SK-N-SH treated with all-trans-retinoic acid at 6 μM for 48 hours (cell line): ENCODE measurements at regions not wholly inside any gene's neighbourhood (a gene's known extent, or its start where the extent isn't known, plus 50 kb on each side); places are given as distances from the start of the nearest gene placed in this dataset.

Experiments
- ATAC-seq: fragments of 200-7000 bp; cut with Tn5 transposase; 3 replicates; pipeline ENCODE4 v1.9.1; 2020; ENCODE audit warnings: mild to moderate bottlenecking, moderate library complexity
- ARNTL ChIP-seq: fragments of 450-650 bp; formaldehyde crosslinking; IDR thresholded peaks from 2 replicates; pipeline ENCODE4 v1.5.0; 2020; ENCODE audit warnings: low read depth, mild to moderate bottlenecking, moderate library complexity, borderline replicate concordance
- BACH2 ChIP-seq: fragments of 250-450 bp; sonication (Bioruptor Pico); IDR thresholded peaks from 2 replicates; pipeline ENCODE4 v1.9.0; 2021; ENCODE audit warnings: mild to moderate bottlenecking, borderline replicate concordance
- ESRRG ChIP-seq: fragments of 250-450 bp; sonication (Bioruptor Pico); IDR thresholded peaks from 2 replicates; pipeline ENCODE4 v1.6.1; 2021; ENCODE audit warnings: mild to moderate bottlenecking
- ISL1 ChIP-seq: fragments of 250-450 bp; sonication (Bioruptor Pico); IDR thresholded peaks from 2 replicates; pipeline ENCODE4 v2.1.2; 2022; ENCODE audit warnings: mild to moderate bottlenecking, moderate library complexity
- OSR1 ChIP-seq: fragments of 250-450 bp; sonication (Bioruptor Pico); IDR thresholded peaks from 2 replicates; pipeline ENCODE4 v1.8.0; 2022; ENCODE audit warnings: moderate library complexity, mild to moderate bottlenecking, inconsistent platforms
- PPARA ChIP-seq: fragments of 250-450 bp; sonication (Bioruptor Pico); IDR thresholded peaks from 2 replicates; pipeline ENCODE4 v1.5.0; 2020; ENCODE audit warnings: mild to moderate bottlenecking, borderline replicate concordance
- SNAI2 ChIP-seq: fragments of 250-450 bp; sonication (Bioruptor Pico); IDR thresholded peaks from 2 replicates; pipeline ENCODE4 v1.5.0; 2020; ENCODE audit warnings: mild to moderate bottlenecking, moderate library complexity
- TCF4 ChIP-seq: fragments of 250-450 bp; sonication (Bioruptor Pico); IDR thresholded peaks from 2 replicates; pipeline ENCODE4 v1.8.0; 2021; ENCODE audit warnings: mild to moderate bottlenecking, moderate library complexity, borderline replicate concordance
- TOX ChIP-seq: fragments of 250-450 bp; sonication (Bioruptor Pico); IDR thresholded peaks from 2 replicates; pipeline ENCODE4 v1.8.0; 2021; ENCODE audit warnings: mild to moderate bottlenecking, moderate library complexity, borderline replicate concordance
- ZC3H10 ChIP-seq: fragments of 250-450 bp; sonication (Bioruptor Pico); IDR thresholded peaks from 2 replicates; pipeline ENCODE4 v1.5.1; 2021; ENCODE audit warnings: mild to moderate bottlenecking, moderate library complexity
- ZFP3 ChIP-seq: fragments of 250-450 bp; sonication (Bioruptor Pico); IDR thresholded peaks from 2 replicates; pipeline ENCODE4 v1.5.0; 2020; ENCODE audit warnings: mild to moderate bottlenecking, moderate library complexity
- ZFP30 ChIP-seq: fragments of 450-650 bp; formaldehyde crosslinking; IDR thresholded peaks from 2 replicates; pipeline ENCODE4 v1.5.0; 2022; ENCODE audit warnings: mild to moderate bottlenecking, moderate library complexity
- ZNF565 ChIP-seq: fragments of 450-650 bp; formaldehyde crosslinking; conservative IDR thresholded peaks from 2 replicates; pipeline ENCODE4 v1.5.0; 2020; ENCODE audit warnings: low read depth, mild to moderate bottlenecking, moderate library complexity
- ZNF8 ChIP-seq: fragments of 450-650 bp; formaldehyde crosslinking; IDR thresholded peaks from 2 replicates; pipeline ENCODE4 v1.5.0; 2020; ENCODE audit warnings: mild to moderate bottlenecking, moderate library complexity
- TF ChIP-seq, protein P1 (sequence below): fragments of 250-450 bp; sonication (Bioruptor Pico); IDR thresholded peaks from 2 replicates; pipeline ENCODE4 v1.5.0; 2020; ENCODE audit warnings: mild to moderate bottlenecking, moderate library complexity
- TF ChIP-seq, protein P2 (sequence below): fragments of 250-450 bp; sonication (Bioruptor Pico); IDR thresholded peaks from 2 replicates; pipeline ENCODE4 v1.8.0; 2020; ENCODE audit warnings: mild to moderate bottlenecking, moderate library complexity, borderline replicate concordance
- TF ChIP-seq, protein P3 (sequence below): fragments of 250-450 bp; sonication (Bioruptor Pico); IDR thresholded peaks from 2 replicates; pipeline ENCODE4 v1.8.0; 2021; ENCODE audit warnings: low read depth, mild to moderate bottlenecking, moderate library complexity, borderline replicate concordance

DNA sequence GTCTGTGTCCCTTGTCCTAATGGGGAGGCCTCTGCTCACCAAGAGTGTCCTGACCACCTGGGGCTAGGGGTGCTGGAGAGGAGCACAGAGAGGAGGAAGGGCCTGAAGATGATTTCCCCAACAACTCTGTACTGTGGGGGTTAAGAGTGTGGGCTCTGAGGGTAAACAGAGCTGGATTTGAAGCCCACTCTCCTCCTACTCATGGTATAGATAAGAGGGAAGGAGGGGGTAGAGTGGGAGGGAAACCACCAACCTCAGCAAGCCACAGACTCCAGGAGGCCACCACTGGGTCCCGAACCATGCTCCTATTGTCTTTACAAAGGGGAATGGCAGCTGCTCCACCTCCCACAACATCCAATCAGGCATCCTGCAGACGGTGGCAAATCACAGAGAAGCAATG is 103.6 kb upstream of the RNU6-1 start (continued):
- TF ChIP-seq, protein P1, sequence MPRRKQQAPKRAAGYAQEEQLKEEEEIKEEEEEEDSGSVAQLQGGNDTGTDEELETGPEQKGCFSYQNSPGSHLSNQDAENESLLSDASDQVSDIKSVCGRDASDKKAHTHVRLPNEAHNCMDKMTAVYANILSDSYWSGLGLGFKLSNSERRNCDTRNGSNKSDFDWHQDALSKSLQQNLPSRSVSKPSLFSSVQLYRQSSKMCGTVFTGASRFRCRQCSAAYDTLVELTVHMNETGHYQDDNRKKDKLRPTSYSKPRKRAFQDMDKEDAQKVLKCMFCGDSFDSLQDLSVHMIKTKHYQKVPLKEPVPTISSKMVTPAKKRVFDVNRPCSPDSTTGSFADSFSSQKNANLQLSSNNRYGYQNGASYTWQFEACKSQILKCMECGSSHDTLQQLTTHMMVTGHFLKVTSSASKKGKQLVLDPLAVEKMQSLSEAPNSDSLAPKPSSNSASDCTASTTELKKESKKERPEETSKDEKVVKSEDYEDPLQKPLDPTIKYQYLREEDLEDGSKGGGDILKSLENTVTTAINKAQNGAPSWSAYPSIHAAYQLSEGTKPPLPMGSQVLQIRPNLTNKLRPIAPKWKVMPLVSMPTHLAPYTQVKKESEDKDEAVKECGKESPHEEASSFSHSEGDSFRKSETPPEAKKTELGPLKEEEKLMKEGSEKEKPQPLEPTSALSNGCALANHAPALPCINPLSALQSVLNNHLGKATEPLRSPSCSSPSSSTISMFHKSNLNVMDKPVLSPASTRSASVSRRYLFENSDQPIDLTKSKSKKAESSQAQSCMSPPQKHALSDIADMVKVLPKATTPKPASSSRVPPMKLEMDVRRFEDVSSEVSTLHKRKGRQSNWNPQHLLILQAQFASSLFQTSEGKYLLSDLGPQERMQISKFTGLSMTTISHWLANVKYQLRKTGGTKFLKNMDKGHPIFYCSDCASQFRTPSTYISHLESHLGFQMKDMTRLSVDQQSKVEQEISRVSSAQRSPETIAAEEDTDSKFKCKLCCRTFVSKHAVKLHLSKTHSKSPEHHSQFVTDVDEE (CRISPR knock-in tag), result no peak
- TF ChIP-seq SNAI2 (CRISPR knock-in tag), result no peak

DNA sequence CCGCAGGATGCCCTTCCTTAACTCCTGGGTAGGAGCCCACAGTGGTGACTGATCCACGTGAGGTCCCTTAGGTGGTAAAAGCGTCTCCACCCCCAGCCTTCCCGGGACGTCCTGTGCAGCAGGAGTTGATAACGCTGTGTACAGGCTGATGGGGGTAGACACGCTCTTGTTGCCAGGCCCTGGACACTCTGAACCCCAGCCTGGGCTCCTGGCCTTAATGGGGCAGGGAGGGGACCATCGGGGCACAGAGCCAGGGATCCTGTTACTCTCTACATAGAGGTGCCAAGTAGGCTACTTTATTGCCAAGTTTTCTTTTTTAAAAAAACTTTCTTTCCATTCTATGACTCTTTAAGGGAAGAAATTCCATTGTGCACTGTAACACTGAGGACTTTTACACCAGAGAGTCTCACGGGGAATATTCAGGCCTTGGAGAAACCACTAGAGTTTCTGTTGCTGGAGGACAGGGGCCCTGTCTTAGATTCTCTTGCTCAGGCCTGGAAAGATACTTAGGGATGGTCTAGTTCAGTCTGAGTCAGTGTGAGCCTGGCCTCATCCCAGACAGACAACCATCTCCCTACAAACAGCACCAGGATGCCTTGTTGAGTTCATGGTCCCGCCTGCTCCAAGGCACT is 104.3 kb upstream of the RNU6-1 start:
- ATAC-seq, result no peak
- TF ChIP-seq ARNTL (CRISPR knock-in tag) (no peak), ZC3H10 (CRISPR knock-in tag) (no peak), ZNF8 (CRISPR knock-in tag) (no peak), SNAI2 (CRISPR knock-in tag) (no peak), ISL1 (CRISPR knock-in tag) (no peak), TCF4 (no peak), ZFP3 (no peak), OSR1 (CRISPR knock-in tag) (no peak), BACH2 (CRISPR knock-in tag) (no peak), ZNF565 (no peak), PPARA (CRISPR knock-in tag) (no peak)
- TF ChIP-seq, protein P1 (CRISPR knock-in tag), result no peak
- TF ChIP-seq, protein P2, sequence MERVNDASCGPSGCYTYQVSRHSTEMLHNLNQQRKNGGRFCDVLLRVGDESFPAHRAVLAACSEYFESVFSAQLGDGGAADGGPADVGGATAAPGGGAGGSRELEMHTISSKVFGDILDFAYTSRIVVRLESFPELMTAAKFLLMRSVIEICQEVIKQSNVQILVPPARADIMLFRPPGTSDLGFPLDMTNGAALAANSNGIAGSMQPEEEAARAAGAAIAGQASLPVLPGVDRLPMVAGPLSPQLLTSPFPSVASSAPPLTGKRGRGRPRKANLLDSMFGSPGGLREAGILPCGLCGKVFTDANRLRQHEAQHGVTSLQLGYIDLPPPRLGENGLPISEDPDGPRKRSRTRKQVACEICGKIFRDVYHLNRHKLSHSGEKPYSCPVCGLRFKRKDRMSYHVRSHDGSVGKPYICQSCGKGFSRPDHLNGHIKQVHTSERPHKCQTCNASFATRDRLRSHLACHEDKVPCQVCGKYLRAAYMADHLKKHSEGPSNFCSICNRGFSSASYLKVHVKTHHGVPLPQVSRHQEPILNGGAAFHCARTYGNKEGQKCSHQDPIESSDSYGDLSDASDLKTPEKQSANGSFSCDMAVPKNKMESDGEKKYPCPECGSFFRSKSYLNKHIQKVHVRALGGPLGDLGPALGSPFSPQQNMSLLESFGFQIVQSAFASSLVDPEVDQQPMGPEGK (CRISPR knock-in tag), result no peak

DNA sequence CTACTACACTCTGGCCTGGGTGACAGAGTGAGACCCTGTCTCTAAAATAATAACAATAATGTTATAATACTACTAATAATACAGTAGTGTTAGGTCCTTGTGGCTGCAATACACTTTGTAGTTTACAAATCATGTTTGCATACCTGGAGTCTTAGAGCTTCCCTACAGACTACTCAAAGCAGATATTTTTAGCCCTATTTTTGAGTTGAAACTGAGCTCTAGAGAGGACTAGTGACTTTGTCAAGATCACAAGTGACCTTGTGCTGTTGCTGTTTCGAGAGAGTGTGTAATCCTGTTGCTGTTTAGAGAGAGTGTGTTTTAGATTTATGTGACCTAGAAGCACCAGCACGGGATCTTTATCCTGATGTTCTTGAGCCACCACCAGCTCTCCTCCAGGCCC is 105.3 kb upstream of the RNU6-1 start:
- no peak for ATAC-seq
- TF ChIP-seq ESRRG (CRISPR knock-in tag), result no peak
- TF ChIP-seq, protein P3, sequence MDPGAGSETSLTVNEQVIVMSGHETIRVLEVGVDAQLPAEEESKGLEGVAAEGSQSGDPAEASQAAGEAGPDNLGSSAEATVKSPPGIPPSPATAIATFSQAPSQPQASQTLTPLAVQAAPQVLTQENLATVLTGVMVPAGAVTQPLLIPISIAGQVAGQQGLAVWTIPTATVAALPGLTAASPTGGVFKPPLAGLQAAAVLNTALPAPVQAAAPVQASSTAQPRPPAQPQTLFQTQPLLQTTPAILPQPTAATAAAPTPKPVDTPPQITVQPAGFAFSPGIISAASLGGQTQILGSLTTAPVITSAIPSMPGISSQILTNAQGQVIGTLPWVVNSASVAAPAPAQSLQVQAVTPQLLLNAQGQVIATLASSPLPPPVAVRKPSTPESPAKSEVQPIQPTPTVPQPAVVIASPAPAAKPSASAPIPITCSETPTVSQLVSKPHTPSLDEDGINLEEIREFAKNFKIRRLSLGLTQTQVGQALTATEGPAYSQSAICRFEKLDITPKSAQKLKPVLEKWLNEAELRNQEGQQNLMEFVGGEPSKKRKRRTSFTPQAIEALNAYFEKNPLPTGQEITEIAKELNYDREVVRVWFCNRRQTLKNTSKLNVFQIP (CRISPR knock-in tag), result no peak
- TF ChIP-seq ZFP30 (CRISPR knock-in tag), result no peak
- no peak for TF ChIP-seq ZFP3

DNA sequence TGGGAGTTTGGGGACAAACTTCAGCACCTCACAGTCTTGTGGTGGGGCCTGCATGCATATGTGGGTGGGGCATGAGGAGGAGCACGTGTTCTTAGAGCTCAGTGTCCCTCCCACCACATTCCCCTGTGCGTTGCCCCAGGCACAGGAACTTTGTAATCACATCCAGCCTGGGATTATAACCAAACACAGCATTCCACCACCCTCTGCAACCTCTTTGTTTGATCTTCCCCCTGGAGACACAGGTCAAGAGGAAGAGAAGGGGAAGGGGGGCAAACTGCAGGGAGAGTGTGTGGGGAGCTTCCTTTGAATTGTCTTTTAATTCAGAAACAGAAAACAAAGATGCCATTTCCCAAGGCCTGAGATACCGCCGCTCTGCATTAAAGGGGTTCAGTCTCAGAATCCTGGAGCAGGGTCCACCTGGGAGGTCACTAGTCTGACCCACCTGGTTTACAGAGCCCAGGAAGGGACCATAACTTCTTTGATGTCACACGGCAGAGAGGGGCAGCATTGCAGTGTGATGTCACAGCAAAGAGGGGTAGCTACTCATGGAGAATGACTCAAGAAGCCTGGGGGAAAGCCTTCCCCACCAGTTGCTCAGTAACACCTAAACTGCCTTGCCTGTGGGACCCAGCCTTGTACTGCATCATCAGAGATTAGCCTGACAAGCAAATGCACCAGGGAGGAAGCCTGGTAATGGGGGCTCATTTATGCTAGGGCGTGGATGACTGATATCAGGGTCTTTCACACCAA is 106.3 kb upstream of the RNU6-1 start:
- peak; percentile 72 for ATAC-seq

More for the DNA sequence above, 106.3 kb upstream of the RNU6-1 start:
- TF ChIP-seq ZNF8 (CRISPR knock-in tag) (no peak), ZFP3 (no peak), OSR1 (CRISPR knock-in tag) (no peak), TCF4 (no peak), ZNF565 (no peak), TOX (CRISPR knock-in tag) (no peak)
- TF ChIP-seq, protein P2 (CRISPR knock-in tag), result no peak
- TF ChIP-seq, protein P3 (CRISPR knock-in tag), result no peak
